Activated naive CD4-positive, alpha-beta T cell treated with anti-CD3 and anti-CD28 coated beads, Interleukin-2, amount 50 U/mL, for 16 hours (primary cell): ENCODE measurements at regions not wholly inside any gene's neighbourhood (a gene's known extent, or its start where the extent isn't known, plus 50 kb on each side); places are given as distances from the start of the nearest gene placed in this dataset.

Experiments used
- DNase-seq: peaks from one replicate; pipeline ENCODE4 v3.0.0-alpha.2; 2020

DNA sequence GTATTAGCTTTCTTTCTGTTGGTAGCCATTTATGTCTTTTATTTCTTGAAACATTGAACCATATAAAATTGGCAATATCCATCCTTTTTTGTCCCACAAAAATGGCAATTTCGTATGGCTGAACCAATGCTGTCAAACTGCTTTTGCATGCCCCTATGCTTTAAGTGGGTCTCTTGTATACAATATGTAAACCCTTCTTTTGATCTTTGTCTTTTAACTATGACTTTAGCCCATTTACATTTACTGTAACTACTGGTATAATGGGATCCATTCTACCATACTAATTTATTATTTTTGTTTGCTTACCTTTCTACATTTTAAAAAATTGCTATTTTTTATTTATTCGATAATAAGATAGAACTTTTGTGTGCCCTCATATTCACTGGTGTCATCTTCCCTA is 93.4 kb downstream of the TENT4A start:
- DNase-seq = no peak

DNA sequence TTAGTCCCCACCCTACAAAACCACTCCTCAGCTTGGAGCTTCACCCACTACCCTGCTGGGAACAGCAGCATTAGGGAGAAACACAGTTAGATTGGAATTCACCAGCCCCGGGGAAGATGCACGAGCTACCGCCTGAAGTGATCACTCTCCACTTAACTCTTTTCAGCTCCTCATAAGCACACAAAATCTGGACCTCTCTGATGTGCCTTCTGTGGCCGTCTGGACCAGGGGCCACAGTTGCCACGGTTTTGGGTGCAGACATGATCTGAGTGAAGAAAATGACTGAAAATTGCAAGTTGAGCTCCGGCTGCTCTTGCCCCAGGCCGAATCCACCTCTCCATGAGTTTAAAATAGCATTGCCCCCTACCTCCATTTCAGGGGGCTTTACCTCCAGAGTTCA is 95.2 kb downstream of the TENT4A start:
- DNase-seq = no peak

DNA sequence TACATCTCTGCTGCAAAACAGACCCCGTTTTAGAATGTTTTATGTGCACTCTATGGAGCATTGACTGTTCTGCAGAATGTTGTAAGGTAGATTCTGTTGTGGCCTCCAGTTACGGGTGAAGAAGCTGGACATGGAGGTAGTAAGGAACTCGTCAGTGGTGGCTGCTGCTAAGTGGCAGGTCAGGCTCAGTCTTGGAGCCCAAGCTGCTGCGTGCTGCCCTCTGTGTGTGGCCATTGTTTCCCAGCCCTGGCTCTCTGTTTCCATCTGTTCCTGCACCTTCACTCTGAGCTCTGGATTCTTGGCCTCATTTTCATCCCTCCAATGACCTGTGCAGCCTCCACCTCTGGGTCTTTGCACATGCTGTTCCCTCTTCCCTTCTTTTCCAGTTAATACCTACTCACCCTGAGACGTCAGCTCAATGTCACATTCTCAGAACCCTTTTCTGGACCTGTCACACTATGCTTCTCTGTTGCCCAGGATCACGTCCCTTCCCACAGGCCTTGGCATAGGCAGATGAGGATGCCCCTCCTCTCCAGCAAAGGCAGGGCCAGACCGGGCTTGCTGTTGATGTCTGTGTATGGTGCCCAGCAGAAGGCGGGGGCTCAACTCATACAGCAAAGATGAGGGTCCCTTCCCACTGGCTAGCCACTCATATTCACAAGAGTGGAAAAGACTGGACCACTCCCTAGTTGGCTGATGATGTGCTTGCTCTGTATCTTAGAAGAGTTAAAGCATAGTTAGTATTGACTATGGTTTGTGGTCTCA is 97.6 kb downstream of the TENT4A start:
- no peak for DNase-seq

DNA sequence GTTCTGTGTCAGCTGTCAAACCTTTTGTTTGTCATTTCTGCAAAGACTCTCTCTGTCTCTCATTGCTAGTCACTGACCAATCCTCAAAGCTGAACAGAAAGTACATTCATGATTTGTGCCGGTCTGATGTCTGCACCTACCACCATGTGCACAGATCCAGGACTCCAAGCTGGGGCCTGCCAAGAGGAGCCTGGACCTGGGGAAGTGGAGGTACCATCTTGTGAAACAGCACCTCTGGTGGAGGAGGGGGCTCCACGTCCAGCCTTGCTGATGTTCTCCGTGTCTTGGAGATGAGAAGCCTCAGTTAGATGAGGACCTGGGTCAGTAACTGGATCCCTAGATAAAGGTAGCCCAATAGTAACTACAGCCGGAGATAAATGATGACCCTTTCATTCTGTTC is 98.9 kb downstream of the TENT4A start:
- DNase-seq = no peak

DNA sequence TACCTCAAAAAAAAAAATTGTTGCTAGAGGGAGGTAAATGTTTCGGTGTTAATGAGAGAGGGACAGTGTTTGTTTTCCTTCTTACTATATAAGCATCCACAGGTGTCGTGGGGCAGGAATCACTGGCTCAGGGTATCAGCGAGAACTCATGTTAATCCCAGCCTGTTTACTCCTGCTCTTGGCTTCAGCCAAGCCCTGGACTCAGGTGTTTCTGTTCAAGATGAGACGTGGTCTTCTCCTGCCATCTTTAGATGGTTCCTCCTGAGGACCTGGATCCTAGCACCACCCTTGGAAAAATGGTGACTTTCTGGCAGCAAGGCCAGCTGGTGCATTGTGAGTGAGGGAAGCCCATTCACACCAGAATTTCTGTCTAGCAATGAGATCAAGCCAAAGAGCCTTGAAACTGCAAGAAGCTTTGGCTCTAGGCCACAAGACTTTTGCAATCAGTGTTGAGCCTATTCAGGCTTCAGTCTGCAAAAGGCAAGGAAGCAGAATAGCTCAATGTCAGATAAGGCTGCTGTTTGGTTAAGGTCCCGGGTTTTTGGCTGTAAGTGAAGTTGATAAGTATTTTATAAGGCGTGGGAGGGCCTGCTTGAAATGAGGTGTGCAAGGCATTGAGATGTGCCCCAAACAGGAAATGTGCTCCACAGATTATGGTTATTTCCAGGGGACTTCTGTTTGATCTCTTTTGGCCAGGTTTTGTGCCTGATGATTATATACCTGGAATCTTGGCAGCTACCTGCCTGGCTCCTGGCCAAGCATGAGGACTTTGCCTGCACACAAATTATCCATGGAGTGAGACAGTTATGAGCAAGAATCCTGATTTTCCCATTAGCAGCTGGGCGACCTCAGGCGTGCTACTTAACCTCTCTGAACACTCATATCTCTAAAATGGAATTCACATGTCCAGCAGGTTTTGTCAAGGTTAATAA is 99.8 kb downstream of the TENT4A start:
- no peak for DNase-seq

DNA sequence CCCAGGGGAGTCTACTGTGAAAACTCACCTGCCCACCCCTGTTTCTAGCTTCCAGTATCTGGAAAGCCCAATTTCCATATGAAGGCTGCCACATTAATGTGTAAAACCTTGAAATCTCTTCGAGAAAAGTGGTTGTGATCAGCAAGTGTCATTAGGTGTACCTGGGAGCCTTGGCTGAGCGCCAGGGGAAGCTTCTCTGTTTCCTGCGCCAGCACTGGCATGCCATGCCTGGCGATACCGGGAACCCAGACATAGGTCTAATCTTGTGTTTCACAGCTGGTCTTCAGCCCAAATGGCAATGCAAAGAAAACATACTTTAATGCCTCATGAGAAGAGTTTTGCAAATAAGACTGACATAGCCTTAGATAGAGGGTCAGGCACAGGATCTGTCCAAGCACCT is 101.6 kb downstream of the TENT4A start:
- no peak for DNase-seq

DNA sequence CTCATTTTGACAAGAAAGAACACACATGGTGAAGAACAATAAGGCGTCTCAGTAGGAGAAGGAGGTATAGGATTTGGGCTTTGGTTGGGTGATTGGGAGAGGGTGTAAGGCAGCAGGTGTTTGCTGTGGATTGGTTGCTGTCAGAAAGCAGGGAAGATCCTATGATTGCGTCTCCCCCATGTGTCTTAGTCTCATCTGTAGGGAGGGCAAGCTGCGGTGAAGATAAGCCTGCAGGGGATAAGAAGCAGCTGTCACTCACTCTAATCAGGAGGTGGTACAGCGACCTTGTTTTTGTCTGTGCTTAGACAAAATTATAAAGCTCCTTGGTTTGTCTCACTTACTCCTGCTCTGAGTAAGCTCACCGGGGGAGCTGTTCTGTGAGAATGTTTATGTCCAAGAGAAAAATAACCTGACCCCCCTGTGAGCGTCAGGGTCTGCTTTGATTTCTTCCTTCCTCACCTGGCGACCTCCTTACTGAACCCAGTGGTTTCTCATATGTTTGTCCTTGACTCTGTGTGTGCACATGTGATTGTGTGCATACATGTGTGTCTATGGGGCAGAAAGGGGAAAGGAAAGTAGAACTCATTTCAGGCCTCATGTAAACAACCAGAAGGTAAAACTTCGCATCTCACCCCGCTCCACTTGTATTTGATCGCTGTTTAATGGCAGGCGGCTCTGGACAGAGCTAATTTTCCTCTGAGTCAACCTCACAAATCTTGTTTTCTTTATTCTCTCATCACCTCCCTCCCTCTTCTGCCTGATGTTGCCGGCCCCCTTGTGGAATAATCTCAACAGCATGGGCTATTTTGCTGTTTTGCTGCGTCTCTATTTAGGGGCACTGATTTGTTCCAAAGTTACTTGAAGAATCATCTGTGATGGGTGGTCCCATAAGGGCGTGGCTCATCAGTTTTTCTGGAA is 105.6 kb downstream of the TENT4A start:
- DNase-seq = no peak

DNA sequence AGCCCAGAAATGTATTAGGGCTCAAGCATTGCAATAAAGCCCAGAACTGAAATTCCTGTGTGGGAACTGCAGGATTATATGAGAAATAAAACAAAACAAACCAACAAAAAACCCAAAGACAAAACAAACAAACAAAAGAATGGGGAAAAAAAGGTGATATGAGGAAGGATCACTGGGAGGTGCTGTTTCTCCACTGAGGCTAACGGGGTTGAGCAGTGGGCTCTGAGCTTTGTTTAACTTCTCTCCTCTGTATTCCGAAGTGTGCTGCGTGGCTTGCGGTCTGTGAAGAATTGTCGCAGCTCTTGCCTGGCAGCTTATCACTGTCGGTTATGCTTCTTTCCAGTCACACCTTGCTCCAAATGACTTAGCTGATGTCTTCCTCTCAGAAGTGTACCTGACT is 106.3 kb downstream of the TENT4A start:
- no peak for DNase-seq

DNA sequence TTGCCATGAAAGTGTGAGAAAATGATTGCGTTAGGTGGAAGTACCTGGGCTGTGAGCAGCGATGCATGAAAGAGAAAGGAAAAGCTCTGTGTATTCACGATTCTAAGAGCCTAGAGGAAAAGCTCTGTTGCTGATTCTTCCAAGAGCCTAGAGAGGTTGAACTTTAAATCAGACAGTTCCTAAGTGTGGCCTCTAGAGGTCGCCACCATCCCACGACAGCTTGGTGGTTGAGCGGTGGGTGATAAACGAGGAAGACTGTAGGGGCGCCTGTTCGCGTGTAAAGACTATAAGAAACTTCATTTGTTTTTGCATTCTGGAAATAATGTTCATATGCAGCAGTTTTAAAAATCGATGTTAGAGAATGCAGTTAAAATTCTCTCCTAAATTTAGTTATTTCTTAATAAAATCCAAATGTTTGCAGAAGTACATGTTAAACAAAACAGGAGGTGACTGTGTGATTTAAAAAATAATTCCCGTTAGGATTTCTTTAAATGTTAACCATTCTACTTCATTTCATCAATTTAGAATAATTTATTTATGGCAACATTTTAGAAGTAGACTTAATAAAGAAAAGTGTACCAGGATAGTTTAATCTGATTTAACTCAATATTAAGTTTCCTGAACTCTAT is 107.7 kb downstream of the TENT4A start:
- DNase-seq = peak; percentile 28

DNA sequence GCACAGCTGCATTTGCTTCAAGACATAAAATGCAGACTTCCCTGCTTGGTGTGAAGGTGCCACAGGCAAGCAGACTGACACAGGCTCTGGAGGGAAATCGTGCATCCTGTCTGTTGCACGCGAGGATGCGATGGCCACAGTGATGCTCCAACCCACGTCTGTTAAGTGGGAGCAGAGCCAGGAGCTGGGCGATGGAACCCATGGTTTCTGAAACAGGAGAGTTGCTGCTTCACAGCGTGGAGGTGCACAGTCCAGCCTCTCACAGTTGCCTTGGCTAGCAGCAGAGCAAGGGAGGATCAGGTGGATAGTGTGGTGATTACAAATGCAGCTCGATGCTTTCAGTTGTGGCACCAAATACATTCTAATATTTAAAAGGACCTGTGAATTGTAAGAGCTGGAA is 108.8 kb downstream of the TENT4A start:
- no peak for DNase-seq

DNA sequence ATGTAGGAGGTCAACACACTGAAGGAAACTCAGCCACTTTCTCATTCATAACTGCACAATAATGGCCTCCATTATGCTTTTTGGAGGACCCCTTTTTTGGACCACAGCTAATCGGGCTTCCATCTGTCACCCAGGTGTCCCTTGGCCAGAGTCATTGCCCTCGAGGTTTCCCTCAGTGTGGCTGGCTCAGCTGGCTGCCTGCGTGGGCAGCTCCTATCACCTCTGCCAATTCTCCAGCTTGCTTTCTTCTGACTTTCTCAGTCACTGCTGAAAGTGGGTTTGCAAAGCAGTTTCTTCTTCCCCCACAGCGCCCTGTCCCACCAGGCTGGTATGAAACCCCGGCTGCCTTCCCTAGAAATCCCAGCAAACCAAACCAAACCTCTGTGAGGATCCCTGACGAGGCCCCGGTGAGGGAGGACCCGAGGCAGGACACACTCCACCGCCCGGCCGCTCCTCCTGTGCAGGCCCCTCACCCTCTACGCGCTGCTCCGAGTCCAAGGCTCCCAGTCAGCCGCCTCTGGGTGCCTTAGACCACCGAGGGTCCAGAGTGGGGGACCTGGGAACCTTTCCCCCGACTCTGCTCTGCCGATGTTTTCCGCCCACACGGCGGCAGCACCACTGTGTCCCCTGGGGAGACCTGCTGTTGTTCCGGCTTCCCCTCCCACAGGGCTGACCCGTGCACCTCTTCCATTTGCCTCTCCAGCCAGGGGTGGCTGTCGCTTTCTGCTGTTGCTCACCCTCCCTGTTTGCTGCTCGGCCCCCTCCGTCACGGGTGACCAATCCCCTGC is 109.5 kb downstream of the TENT4A start:
- DNase-seq = no peak

DNA sequence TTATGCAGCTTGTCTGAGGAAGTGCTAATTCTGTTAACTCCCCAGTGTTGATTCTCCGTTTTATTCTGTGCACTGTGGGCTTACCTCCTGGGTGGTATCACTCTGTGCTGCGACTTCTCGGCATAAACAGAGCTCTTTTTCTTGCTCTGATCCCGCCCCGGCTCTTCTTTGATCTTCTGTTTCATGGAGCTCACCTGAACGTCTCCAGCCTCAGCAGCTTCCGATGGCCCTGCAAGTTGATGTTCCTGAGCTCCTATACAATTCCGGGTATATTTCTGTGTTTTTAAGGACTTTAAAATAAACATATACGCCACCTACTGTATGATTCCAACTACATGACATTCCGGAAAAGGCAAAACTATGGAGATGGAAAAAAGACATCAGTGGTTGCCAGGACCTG is 110.8 kb downstream of the TENT4A start:
- DNase-seq = no peak

DNA sequence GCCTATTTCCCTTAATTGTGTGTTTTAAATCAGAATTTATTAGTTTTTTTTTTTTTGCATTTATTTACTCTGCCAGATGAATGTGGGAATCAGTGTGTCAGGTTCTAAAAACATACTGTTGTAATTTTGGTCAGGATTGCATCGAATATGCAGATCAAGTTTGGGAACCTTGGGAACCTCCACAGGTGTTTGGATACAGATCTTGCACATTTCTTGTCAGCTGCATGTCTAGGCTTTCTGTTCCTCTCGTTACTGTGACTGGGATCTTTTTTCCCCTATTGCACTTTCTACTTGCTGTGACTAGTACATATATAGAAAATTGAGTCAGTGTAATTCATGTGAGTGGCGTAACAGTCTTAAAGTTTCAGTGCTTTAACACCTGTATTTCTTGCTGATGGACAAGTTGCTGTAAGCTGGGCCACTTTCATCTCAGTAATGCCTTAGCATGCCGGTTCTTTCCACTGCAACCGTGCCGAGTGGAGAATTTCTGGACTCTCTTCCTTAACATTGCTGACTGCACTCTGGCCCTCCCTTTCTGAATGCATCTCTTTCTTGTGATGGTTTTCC is 112.5 kb downstream of the TENT4A start:
- no peak for DNase-seq

DNA sequence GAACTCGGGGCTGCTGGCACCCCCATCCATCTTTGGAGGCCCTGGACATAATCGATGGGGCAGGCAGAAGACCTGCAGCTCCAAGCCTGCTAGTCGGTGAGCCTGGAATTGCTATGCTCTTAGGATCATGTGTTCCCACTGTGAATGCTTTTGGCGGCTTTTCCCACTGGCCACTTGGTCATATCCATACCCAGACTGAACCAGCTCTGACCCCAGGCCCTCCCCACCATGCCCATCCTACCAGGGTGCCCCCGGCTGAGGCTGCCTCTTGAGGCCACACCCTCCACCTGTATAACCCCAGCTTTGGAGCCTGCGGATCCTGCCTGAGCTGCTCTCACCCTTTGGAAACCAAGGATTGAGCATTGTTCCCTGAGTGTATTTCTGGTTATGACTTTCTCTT is 113.5 kb downstream of the TENT4A start:
- no peak for DNase-seq

DNA sequence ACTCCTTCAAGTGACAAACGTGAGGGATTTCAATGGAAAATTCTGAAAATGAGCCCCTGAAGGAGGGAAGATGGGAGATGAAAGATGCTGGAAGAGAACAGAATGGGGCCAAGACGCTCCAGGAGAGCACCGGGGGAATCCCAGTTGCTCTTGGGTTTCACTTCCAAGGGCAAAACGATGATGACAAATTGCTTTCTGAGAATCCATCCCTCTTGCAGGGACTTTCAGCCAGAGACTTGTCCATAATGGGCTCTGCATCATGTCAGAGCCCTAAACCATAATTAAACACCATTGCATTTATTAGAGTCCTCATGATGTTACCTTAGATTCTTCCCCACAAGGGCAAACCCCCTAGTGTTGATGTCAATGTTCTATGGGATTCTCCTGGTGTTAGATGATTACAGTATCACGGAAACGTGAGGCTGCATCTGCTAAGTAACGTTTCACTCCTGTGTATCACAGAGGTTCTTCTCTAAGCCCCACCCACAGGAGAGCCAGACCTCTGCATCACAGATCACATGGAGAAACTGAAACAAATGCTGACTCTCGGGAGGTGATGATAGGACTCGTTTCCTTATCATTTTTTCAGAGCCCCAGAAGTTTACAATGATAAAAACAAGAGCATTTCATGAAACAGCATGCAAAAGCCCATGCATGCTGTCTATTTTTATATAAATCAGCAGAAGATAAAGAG is 114.4 kb downstream of the TENT4A start:
- DNase-seq = no peak

DNA sequence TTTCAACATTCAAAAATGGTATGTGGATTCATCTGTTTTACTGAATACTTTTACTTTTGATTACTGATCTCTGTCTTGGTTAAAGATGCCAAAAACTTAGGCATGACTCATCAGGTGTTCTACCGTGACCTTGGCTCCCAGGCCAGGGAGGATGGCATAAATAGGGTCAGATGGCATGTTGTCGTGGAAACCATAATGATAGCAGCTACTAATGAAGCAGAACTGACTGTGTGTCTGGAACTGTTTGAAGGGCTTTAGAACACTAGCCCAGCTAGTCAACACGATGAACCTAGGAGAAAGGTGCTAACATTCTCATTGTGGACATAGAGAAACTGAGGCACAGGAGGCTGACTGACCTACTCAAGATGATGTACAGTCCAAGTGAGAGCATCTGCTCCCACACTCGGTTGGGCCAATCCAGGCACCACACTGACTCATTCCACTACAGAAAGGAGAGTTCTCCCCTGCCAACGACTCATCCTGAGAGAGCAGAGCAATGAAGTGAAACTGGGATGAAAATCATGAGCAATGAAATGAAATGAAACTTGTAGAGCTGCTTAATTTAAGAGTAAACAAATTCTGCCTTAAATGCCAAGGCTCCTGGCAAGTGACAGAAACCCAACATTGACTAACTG is 116.0 kb downstream of the TENT4A start:
- DNase-seq = peak; percentile 50

DNA sequence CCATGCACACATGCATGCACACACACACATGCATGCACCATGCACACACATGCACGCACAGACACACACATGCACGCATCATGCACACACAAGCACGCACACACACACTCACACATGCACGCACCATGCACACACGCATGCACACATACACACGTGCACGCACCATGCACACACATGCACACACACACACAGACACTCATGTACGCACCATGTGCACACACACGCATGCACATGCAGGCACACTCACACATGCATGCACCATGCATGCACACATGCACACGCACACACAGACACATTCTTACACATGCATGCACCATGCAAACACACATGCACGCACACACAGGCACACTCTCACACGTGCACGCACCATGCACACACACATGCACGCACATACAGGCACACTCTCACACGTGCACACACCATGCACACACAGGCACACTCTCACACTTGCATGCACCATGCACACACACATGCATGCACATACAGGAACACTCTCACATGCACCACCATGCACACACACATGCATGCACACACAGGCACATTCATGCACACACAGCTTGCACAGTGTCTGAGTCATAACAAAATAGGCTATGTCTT is 117.5 kb downstream of the TENT4A start:
- no peak for DNase-seq

DNA sequence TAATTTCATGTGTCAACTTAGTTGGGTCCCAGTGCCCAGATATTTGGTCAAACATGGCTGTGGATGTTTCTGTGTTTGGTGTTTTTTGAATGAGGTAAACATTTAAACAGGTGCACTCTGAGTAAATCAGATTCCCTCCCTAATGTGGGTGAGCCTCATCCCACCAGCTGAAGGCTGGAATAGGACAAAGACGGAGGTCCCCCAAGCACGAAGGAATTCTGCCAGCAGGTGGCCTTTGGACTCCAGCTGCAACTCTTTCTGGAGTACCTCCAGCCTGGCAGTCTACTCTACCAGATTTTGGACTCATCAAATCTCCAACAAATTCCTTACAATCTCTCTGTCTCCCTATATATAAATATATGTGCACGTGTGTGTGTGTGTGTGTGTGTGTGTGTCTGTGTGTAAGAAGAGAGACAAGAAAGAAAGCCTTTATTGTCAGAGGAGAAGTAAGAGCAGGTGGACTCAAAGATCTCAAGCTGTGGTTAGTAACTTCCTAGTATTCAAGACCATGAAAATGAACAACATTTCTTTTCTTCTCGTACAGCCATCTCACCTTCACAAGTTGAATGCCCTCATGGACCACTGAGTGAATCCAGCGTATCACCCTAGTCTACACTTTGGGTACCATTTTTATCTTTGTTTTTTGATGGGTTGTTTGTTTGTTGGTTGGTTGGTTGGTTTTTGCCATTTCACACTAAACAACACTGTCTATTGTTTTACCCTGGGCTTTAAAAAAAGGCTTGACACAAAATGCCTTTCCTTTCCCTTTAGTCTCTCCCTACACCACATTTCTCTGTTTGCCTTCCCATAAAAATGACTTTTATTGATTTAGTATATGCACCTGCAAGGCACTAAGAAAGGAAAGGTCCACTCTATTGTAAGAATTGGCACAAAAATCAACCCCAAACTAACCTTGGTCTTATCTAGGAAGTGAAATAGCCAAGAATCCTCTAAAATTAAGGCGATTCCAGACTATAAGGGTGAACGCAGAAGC is 118.7 kb downstream of the TENT4A start:
- no peak for DNase-seq

DNA sequence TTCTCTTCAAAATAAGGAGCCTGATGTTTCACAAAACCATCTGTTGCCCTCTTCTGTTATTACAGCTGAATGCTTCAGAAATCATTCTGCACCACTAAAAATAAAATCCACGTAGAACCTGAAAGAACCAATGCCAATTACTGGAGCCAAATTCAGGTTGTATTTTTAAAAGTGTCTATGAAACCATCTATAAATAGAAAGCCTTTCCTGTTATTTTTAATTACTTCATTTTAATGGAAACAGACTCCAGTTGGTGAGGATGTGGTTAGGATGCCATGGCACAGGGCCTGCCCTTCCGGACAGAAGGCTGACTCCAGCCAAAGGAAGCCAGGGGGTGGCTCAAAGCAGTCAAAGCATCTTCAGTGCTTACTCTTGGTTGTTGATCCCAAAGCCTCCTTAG is 119.8 kb downstream of the TENT4A start:
- no peak for DNase-seq
